Kidney (tissue), 13 donors: ENCODE measurements at regions not wholly inside any gene's neighbourhood (a gene's known extent, or its start where the extent isn't known, plus 50 kb on each side); places are given as distances from the start of the nearest gene placed in this dataset.

Source experiments
- DNase-seq, 5 donors: peaks; one replicate each; pipeline ENCODE4 v3.0.0-alpha.2; 2013 to 2020
- FAIRE-seq: peaks from 2 replicates; lab custom pipeline; 2012; peaks lifted over from hg19 to GRCh38; lab: Jason Lieb, UNC
- H3K27ac ChIP-seq, 2 donors: one replicate each; pipeline ENCODE4 v1.7.0; 2013; ENCODE audit warnings: low read depth in 2 of 2, low read length in 2 of 2, inconsistent platforms in 1 of 2
- H3K27me3 ChIP-seq: one replicate; pipeline ENCODE4 v1.7.1; 2013; ENCODE audit warnings: low read length, inconsistent platforms; ENCODE audit not compliant: control insufficient read depth, insufficient read depth
- H3K36me3 ChIP-seq, 3 donors: one replicate each; pipeline versions ENCODE4 v1.7.0 to v1.7.1; 2013; ENCODE audit warnings: low read length in 3 of 3, control low read depth in 1 of 3, inconsistent platforms in 1 of 3; ENCODE audit not compliant: insufficient read depth in 3 of 3, control insufficient read depth in 2 of 3
- H3K4me1 ChIP-seq, 3 donors: one replicate each; pipeline versions ENCODE4 v1.7.0 to v1.7.1; 2013; ENCODE audit warnings: low read length in 3 of 3, inconsistent platforms in 1 of 3, low read depth in 1 of 3; ENCODE audit not compliant: control insufficient read depth in 2 of 3, insufficient read depth in 2 of 3
- H3K4me3 ChIP-seq, 3 donors: one replicate each; pipeline versions ENCODE4 v1.7.0 to v1.8.1; 2013; ENCODE audit warnings: low read length in 3 of 3, control low read depth in 1 of 3, inconsistent platforms in 1 of 3
- H3K9ac ChIP-seq, 3 donors: one replicate each; pipeline versions ENCODE4 v1.7.0 to v1.7.1; 2013; ENCODE audit warnings: low read length in 3 of 3, control low read depth in 1 of 3, inconsistent platforms in 1 of 3
- H3K9me3 ChIP-seq, 3 donors: one replicate each; pipeline versions ENCODE4 v1.7.0 to v1.7.1; 2013; ENCODE audit warnings: low read length in 3 of 3, control low read depth in 1 of 3, inconsistent platforms in 1 of 3; ENCODE audit not compliant: control insufficient read depth in 2 of 3, insufficient read depth in 1 of 3
- CTCF ChIP-seq: IDR thresholded peaks from 3 replicates; pipeline ENCODE4 v1.5.1; 2012; ENCODE audit warnings: mild to moderate bottlenecking, moderate library complexity, borderline replicate concordance; ENCODE audit not compliant: insufficient read depth; ENCODE audit errors: extremely low read depth
- intact Hi-C: fragments of 100-400 bp; cut with DNase I; formaldehyde crosslinking; loops from one replicate; pipeline ENCODE4 v1.11.1; 2022
- donor health status: control.
- donor health status: control.
- donor health status: control.
- donor health status: control.
- donor health status: control.
- donor health status: DM: yes; HTN: yes; CAD: no.
- donor health status: Normal renal cell carcinoma (clear cell type).

- no peak for TF ChIP-seq CTCF
- Histone ChIP-seq H3K27ac (no peak overlapping the region), H3K27me3 (no peaks in the 10 kb centered on the region), H3K9ac (no peak overlapping the region), H3K4me3 (no peak overlapping the region), H3K4me1 (peaks cover 0 to 7% (median 2%) of the 10 kb centered on the region in 3 donors), H3K36me3 (no peaks in the 10 kb centered on the region), H3K9me3 (no peaks in the 10 kb centered on the region)
- DNase-seq (no peak), FAIRE-seq (no peak)
- intact Hi-C loops = no loop called here
Measured at GRCh38 chr12:108462686-108463085, 52.4 kb upstream of the FICD start.

- H3K4me3 ChIP-seq = no peak overlapping the region
- peaks cover 0 to 7% (median 2%) of the 10 kb centered on the region in 3 donors for H3K4me1 ChIP-seq
- no peak for FAIRE-seq
- DNase-seq = peak in 2 of 5 donors; percentile 73 to 76
- H3K27ac ChIP-seq = no peak overlapping the region
- no peaks in the 10 kb centered on the region for H3K9me3 ChIP-seq
- H3K9ac ChIP-seq = no peak overlapping the region
- no peaks in the 10 kb centered on the region for H3K27me3 ChIP-seq
- intact Hi-C loops = no loop called here
- H3K36me3 ChIP-seq = no peaks in the 10 kb centered on the region
- no peak for TF ChIP-seq CTCF
Measured at GRCh38 chr12:108461058-108461660, 53.9 kb upstream of the FICD start.

GRCh38 chr12:108459149-108459548 is 55.9 kb upstream of the FICD start:
- Histone ChIP-seq H3K9me3 (no peaks in the 10 kb centered on the region), H3K36me3 (no peaks in the 10 kb centered on the region), H3K4me3 (no peak overlapping the region), H3K27ac (no peak overlapping the region), H3K9ac (no peak overlapping the region), H3K27me3 (no peaks in the 10 kb centered on the region), H3K4me1 (peaks cover 0 to 7% (median 2%) of the 10 kb centered on the region in 3 donors)
- no peak for TF ChIP-seq CTCF
- FAIRE-seq (no peak), DNase-seq (no peak)
- intact Hi-C loops = loop anchor here (10.0 kb wide), 1 partner anchor 364 kb away; no protein-coding TSS in a partner anchor
